ENCODE measurements at regions not wholly inside any gene's neighbourhood (a gene's known extent, or its start where the extent isn't known, plus 50 kb on each side); places are given as distances from the start of the nearest gene placed in this dataset.

DNA sequence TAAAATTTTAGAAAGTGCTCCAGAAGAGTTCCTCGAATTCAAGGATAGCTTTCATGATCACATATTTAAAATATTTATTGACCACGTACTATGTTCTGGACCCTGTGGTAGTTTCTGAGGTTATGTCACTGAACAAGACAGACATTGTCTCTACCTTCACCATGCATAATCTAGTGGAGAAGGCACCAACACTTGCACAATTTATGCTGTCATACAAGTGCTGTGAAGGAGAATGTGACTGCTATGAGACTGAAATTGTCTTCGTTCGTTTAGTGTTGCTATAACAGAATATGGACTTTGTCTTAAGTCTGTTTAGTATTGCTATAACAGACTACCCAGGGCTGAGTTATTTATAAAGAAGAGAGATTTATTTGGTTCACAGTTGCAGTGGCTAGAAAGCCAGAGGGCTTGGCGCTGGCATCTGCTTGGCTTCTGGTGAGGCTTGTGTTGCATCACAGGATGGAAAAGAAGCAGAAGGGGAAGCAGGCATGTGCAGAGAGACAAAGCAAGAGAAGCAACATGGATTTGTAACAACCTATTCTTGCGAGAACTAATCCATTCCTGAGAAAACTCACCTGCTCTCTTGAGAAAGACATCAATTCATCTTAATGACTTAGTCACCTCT, 50.0 kb upstream of the RFX8 start:
- Histone ChIP-seq H3K27me3 (no peaks in the 10 kb centered on the region), H3K9me3 (no peaks in the 10 kb centered on the region), H3K36me3 (no peaks in the 10 kb centered on the region), H3K4me1 (no peaks in the 10 kb centered on the region), H3K27ac (no peak overlapping the region), H3K4me3 (no peak overlapping the region)
- intact Hi-C loops (cut with DNase I; ENCODE audit: low total_unique reads) = no loop called here
- peak in 1 of 2 donors; percentile 43 for DNase-seq (ENCODE audit: low spot score in 2 of 2)
- TF ChIP-seq, protein P1, sequence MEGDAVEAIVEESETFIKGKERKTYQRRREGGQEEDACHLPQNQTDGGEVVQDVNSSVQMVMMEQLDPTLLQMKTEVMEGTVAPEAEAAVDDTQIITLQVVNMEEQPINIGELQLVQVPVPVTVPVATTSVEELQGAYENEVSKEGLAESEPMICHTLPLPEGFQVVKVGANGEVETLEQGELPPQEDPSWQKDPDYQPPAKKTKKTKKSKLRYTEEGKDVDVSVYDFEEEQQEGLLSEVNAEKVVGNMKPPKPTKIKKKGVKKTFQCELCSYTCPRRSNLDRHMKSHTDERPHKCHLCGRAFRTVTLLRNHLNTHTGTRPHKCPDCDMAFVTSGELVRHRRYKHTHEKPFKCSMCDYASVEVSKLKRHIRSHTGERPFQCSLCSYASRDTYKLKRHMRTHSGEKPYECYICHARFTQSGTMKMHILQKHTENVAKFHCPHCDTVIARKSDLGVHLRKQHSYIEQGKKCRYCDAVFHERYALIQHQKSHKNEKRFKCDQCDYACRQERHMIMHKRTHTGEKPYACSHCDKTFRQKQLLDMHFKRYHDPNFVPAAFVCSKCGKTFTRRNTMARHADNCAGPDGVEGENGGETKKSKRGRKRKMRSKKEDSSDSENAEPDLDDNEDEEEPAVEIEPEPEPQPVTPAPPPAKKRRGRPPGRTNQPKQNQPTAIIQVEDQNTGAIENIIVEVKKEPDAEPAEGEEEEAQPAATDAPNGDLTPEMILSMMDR (IDR thresholded peaks at IDR 0.05) = no peak
- TF ChIP-seq POLR2A (IDR thresholded peaks at IDR 0.05) (no peak), POLR2AphosphoS5 (IDR thresholded peaks at IDR 0.05) (no peak)
